ENCODE measurements at regions not wholly inside any gene's neighbourhood (a gene's known extent, or its start where the extent isn't known, plus 50 kb on each side); places are given as distances from the start of the nearest gene placed in this dataset.
"Not testable (repeated sequence)": the region's sequence is repeated elsewhere in the genome, so short reads cannot be mapped to it uniquely, and the experiment has no call there.

GRCh38 chr16:65808790-65809189 lies 557.7 kb upstream of the CDH5 start:
- H3K27ac ChIP-seq (ENCODE audit: low read length), result no peak overlapping the region
- H4K20me1 ChIP-seq (ENCODE audit: low read length), result no peaks in the 10 kb centered on the region
- CTCF ChIA-PET, result no interaction called here
- POLR2A ChIA-PET (ENCODE audit: unreplicated experiment), result interaction anchor here (0.5 kb wide), 1 partner anchor 392 kb away, joined by 3 read pairs; no protein-coding TSS in a partner anchor
- no peaks in the 10 kb centered on the region for H3K9me2 ChIP-seq (replicated peaks; ENCODE audit: low read length)
- H3K9ac ChIP-seq (ENCODE audit: low read length), result no peak overlapping the region
- H2AFZ ChIP-seq (ENCODE audit: low read length), result no peak overlapping the region
- peaks cover 11% of the 10 kb centered on the region for H3K4me1 ChIP-seq (ENCODE audit: insufficient read depth, low read length)
- H3K9me3 ChIP-seq (ENCODE audit: low read length), result no peaks in the 10 kb centered on the region
- H3K27me3 ChIP-seq (ENCODE audit: low read length), result no peaks in the 10 kb centered on the region
- TF ChIP-seq EZH2phosphoT487 (IDR thresholded peaks at IDR 0.05; ENCODE audit: borderline replicate concordance, low read length) (no peak), CTCF (conservative IDR thresholded peaks at IDR 0.05; ENCODE audit: low read depth, low read length) (no peak), EZH2 (IDR thresholded peaks at IDR 0.05; ENCODE audit: low read length, unreplicated experiment) (no peak)
- H3F3A ChIP-seq (ENCODE audit: low read length, unreplicated experiment), result no peaks in the 10 kb centered on the region
- ATAC-seq, result no peak
- H3K36me3 ChIP-seq (ENCODE audit: low read depth, low read length), result no peaks in the 10 kb centered on the region
- H3K79me2 ChIP-seq (ENCODE audit: low read length), result no peaks in the 10 kb centered on the region
- no peak overlapping the region for H3K4me2 ChIP-seq (ENCODE audit: low read length)
- intact Hi-C loops (cut with micrococcal nuclease), result loop anchor here (5.0 kb wide), 1 partner anchor 74 kb away; no protein-coding TSS in a partner anchor
- no peak overlapping the region for H3K4me3 ChIP-seq (ENCODE audit: low read length)
- no TSS peak for BruUV-seq (replicated peaks)
- no peak for DNase-seq

DNA sequence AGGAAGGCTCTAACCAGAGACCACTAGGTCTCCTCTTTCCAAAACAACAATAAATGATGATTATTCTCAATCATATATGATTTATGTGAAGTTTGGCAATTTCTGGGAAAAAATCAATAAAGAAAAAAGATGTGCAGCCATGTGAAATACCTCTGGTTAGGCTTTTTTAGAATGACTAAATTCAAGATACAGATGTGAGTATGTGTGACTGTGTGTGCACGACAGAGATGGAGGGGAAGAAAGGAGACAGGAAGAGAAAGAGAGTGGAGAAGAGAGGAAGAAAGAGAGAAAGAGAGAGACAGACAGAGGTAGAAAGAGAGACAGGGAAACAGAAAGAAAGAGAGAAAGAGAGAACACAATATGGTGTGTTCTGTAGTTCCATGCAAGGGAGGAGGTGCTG lies 558.6 kb upstream of the CDH5 start:
- peaks cover 11% of the 10 kb centered on the region for H3K4me1 ChIP-seq (ENCODE audit: insufficient read depth, low read length)
- ChIA-PET POLR2A (ENCODE audit: unreplicated experiment) (no interaction called here), CTCF (no interaction called here)
- no peaks in the 10 kb centered on the region for H3K36me3 ChIP-seq (ENCODE audit: low read depth, low read length)
- no peaks in the 10 kb centered on the region for H4K20me1 ChIP-seq (ENCODE audit: low read length)
- DNase-seq (no peak), ATAC-seq (no peak)
- no peak overlapping the region for H3K4me2 ChIP-seq (ENCODE audit: low read length)
- H3K4me3 ChIP-seq (ENCODE audit: low read length), result no peak overlapping the region
- H3F3A ChIP-seq (ENCODE audit: low read length, unreplicated experiment), result no peaks in the 10 kb centered on the region
- H3K27ac ChIP-seq (ENCODE audit: low read length), result no peak overlapping the region
- H3K9me2 ChIP-seq (replicated peaks; ENCODE audit: low read length), result no peaks in the 10 kb centered on the region
- intact Hi-C loops (cut with micrococcal nuclease), result loop anchor here (5.0 kb wide), 1 partner anchor 74 kb away; no protein-coding TSS in a partner anchor
- H3K9ac ChIP-seq (ENCODE audit: low read length), result no peak overlapping the region
- no peaks in the 10 kb centered on the region for H3K27me3 ChIP-seq (ENCODE audit: low read length)
- no TSS peak for BruUV-seq (replicated peaks)
- H2AFZ ChIP-seq (ENCODE audit: low read length), result no peak overlapping the region
- TF ChIP-seq EZH2 (IDR thresholded peaks at IDR 0.05; ENCODE audit: low read length, unreplicated experiment) (no peak), EZH2phosphoT487 (IDR thresholded peaks at IDR 0.05; ENCODE audit: borderline replicate concordance, low read length) (no peak), CTCF (conservative IDR thresholded peaks at IDR 0.05; ENCODE audit: low read depth, low read length) (no peak)
- no peaks in the 10 kb centered on the region for H3K79me2 ChIP-seq (ENCODE audit: low read length)
- H3K9me3 ChIP-seq (ENCODE audit: low read length), result no peaks in the 10 kb centered on the region

- H3K4me1 ChIP-seq (ENCODE audit: insufficient read depth, low read length), result peaks cover 11% of the 10 kb centered on the region
- H3K9me3 ChIP-seq (ENCODE audit: low read length); POLR2A ChIA-PET (ENCODE audit: unreplicated experiment); DNase-seq; H2AFZ ChIP-seq (ENCODE audit: low read length); H3K4me3 ChIP-seq (ENCODE audit: low read length); H3K9ac ChIP-seq (ENCODE audit: low read length); H3F3A ChIP-seq (ENCODE audit: low read length, unreplicated experiment); CTCF ChIA-PET; H3K27ac ChIP-seq (ENCODE audit: low read length); ATAC-seq; H3K27me3 ChIP-seq (ENCODE audit: low read length); H3K36me3 ChIP-seq (ENCODE audit: low read depth, low read length); BruUV-seq (replicated peaks); H4K20me1 ChIP-seq (ENCODE audit: low read length); H3K9me2 ChIP-seq (replicated peaks; ENCODE audit: low read length); H3K79me2 ChIP-seq (ENCODE audit: low read length); H3K4me2 ChIP-seq (ENCODE audit: low read length): not testable (repeated sequence)
- intact Hi-C loops (cut with micrococcal nuclease), result loop anchor here (5.0 kb wide), 1 partner anchor 77 kb away; no protein-coding TSS in a partner anchor
Measured at GRCh38 chr16:65805704-65806103, 560.8 kb upstream of the CDH5 start.
